ENCODE measurements at regions not wholly inside any gene's neighbourhood (a gene's known extent, or its start where the extent isn't known, plus 50 kb on each side); places are given as distances from the start of the nearest gene placed in this dataset.
"Not testable (repeated sequence)": the region's sequence is repeated elsewhere in the genome, so short reads cannot be mapped to it uniquely, and the experiment has no call there.

- Histone ChIP-seq H3K27me3 (ENCODE audit: control insufficient read depth in 3 of 3, insufficient read depth in 3 of 3, low read length in 2 of 3) (no peaks in the 10 kb centered on the region), H3K36me3 (ENCODE audit: control insufficient read depth in 4 of 4, insufficient read depth in 4 of 4, low read length in 4 of 4) (no peaks in the 10 kb centered on the region), H3K4me3 (no peak overlapping the region), H3K4me1 (ENCODE audit: control insufficient read depth in 5 of 5, insufficient read depth in 5 of 5, low read length in 5 of 5) (peaks cover 0 to 7% (median 0%) of the 10 kb centered on the region in 5 donors), H3K9ac (ENCODE audit: insufficient read depth in 1 of 2, low read length in 2 of 2) (no peak overlapping the region), H3K9me3 (ENCODE audit: control insufficient read depth in 4 of 4, insufficient read depth in 3 of 4, low read length in 3 of 4) (no peaks in the 10 kb centered on the region), H3K27ac (ENCODE audit: low read depth in 1 of 2, low read length in 1 of 2) (no peak overlapping the region)
- 76 to 81% methylated on average over 1 of the region's 1 CpG for WGBS, 2 donors
- ATAC-seq (ENCODE audit: insufficient read depth, low FRiP score) (no peak), DNase-seq (no peak)
- TF ChIP-seq, protein P1, sequence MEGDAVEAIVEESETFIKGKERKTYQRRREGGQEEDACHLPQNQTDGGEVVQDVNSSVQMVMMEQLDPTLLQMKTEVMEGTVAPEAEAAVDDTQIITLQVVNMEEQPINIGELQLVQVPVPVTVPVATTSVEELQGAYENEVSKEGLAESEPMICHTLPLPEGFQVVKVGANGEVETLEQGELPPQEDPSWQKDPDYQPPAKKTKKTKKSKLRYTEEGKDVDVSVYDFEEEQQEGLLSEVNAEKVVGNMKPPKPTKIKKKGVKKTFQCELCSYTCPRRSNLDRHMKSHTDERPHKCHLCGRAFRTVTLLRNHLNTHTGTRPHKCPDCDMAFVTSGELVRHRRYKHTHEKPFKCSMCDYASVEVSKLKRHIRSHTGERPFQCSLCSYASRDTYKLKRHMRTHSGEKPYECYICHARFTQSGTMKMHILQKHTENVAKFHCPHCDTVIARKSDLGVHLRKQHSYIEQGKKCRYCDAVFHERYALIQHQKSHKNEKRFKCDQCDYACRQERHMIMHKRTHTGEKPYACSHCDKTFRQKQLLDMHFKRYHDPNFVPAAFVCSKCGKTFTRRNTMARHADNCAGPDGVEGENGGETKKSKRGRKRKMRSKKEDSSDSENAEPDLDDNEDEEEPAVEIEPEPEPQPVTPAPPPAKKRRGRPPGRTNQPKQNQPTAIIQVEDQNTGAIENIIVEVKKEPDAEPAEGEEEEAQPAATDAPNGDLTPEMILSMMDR (IDR thresholded peaks at IDR 0.05; ENCODE audit: control extremely low read depth, extremely low read depth): no peak
Measured at GRCh38 chr12:90675106-90675505, 279.9 kb downstream of the CCER1 start.

DNA sequence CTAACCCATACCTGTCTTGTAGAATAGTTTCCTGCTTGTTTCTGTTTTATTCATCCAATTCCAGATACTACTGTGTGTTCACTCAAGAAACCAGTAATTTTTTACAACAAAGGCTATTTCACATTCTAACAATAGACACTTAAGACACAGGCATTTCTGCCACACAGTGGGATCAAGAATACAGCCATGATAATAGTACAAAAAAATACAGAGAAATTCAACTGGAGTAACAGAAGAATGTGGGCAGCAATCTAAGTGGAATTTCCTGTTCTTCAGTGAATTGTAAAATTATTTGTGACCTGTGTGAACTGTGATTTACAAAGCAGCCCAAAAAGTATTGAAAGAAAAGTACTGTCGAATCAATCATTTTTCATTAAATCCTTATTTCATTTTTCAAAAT lies 282.9 kb downstream of the CCER1 start:
- no peak for ATAC-seq (ENCODE audit: insufficient read depth, low FRiP score)
- H3K9ac ChIP-seq (ENCODE audit: insufficient read depth in 1 of 2, low read length in 2 of 2): no peak overlapping the region
- no peaks in the 10 kb centered on the region for H3K27me3 ChIP-seq (ENCODE audit: control insufficient read depth in 3 of 3, insufficient read depth in 3 of 3, low read length in 2 of 3)
- WGBS, 2 donors: 68 to 85% methylated on average over 1 of the region's 1 CpG
- no peaks in the 10 kb centered on the region for H3K4me1 ChIP-seq (ENCODE audit: control insufficient read depth in 5 of 5, insufficient read depth in 5 of 5, low read length in 5 of 5)
- no peaks in the 10 kb centered on the region for H3K36me3 ChIP-seq (ENCODE audit: control insufficient read depth in 4 of 4, insufficient read depth in 4 of 4, low read length in 4 of 4)
- H3K4me3 ChIP-seq: no peak overlapping the region
- no peak overlapping the region for H3K27ac ChIP-seq (ENCODE audit: low read depth in 1 of 2, low read length in 1 of 2)
- TF ChIP-seq, protein P1 (IDR thresholded peaks at IDR 0.05; ENCODE audit: control extremely low read depth, extremely low read depth): no peak
- H3K9me3 ChIP-seq (ENCODE audit: control insufficient read depth in 4 of 4, insufficient read depth in 3 of 4, low read length in 3 of 4): no peaks in the 10 kb centered on the region
- peak in 1 of 3 donors; percentile 7 for DNase-seq

DNA sequence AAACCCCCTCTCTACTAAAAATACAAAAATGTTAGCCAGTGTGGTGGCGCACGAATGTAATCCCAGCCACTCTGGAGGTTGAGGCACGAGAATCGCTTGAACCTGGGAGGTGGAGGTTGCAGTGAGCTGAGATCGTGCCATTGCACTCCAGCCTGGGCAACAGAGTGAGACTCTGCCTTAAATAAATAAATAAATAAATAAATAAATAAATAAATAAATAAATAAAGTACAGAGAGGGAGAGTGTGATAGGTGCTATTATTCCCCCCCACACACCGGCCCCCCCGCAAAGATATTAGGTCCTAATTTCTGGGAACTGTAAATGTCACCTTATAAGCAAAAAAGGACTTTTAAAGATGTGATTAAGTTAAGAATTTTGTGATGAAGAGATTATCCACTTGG lies 291.0 kb downstream of the CCER1 start:
- H3K9me3 ChIP-seq (ENCODE audit: control insufficient read depth in 4 of 4, insufficient read depth in 3 of 4, low read length in 3 of 4); H3K27ac ChIP-seq (ENCODE audit: low read depth in 1 of 2, low read length in 1 of 2); DNase-seq; ATAC-seq (ENCODE audit: insufficient read depth, low FRiP score); H3K9ac ChIP-seq (ENCODE audit: insufficient read depth in 1 of 2, low read length in 2 of 2); H3K36me3 ChIP-seq (ENCODE audit: control insufficient read depth in 4 of 4, insufficient read depth in 4 of 4, low read length in 4 of 4); H3K4me1 ChIP-seq (ENCODE audit: control insufficient read depth in 5 of 5, insufficient read depth in 5 of 5, low read length in 5 of 5); H3K4me3 ChIP-seq; H3K27me3 ChIP-seq (ENCODE audit: control insufficient read depth in 3 of 3, insufficient read depth in 3 of 3, low read length in 2 of 3): not testable (repeated sequence)
- WGBS, 2 donors: 91 to 92% methylated on average over 7 of the region's 7 CpGs

DNA sequence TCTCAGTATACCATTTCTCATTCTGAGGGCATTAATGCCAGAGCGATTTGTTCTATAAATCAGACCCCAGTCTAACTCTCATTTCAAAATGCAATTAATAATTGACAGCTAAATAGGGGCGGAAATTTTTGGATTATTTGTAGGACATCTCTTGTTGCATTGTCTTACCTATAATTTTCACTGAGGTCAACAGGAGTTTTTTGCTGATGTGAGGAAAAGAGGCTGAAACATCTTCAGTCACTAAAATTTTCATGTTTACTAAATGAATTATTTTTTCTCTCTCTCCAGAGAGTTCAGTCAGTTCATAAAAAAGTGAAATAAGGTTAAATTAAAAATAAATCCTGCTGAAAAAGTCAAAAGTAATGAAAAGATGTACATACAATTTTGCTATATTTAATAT lies 295.9 kb downstream of the CCER1 start:
- no peaks in the 10 kb centered on the region for H3K9me3 ChIP-seq (ENCODE audit: control insufficient read depth in 4 of 4, insufficient read depth in 3 of 4, low read length in 3 of 4)
- no peaks in the 10 kb centered on the region for H3K36me3 ChIP-seq (ENCODE audit: control insufficient read depth in 4 of 4, insufficient read depth in 4 of 4, low read length in 4 of 4)
- no peaks in the 10 kb centered on the region for H3K27me3 ChIP-seq (ENCODE audit: control insufficient read depth in 3 of 3, insufficient read depth in 3 of 3, low read length in 2 of 3)
- H3K27ac ChIP-seq (ENCODE audit: low read depth in 1 of 2, low read length in 1 of 2): no peak overlapping the region
- TF ChIP-seq, protein P1 (IDR thresholded peaks at IDR 0.05; ENCODE audit: control extremely low read depth, extremely low read depth): no peak
- DNase-seq (no peak), ATAC-seq (ENCODE audit: insufficient read depth, low FRiP score) (no peak)
- 91 to 95% methylated on average over 2 of the region's 2 CpGs for WGBS, 2 donors
- H3K4me3 ChIP-seq: no peak overlapping the region
- no peak overlapping the region for H3K9ac ChIP-seq (ENCODE audit: insufficient read depth in 1 of 2, low read length in 2 of 2)
- H3K4me1 ChIP-seq (ENCODE audit: control insufficient read depth in 5 of 5, insufficient read depth in 5 of 5, low read length in 5 of 5): no peaks in the 10 kb centered on the region

Measured in lung (tissue), 11 donors.